ENCODE measurements at regions not wholly inside any gene's neighbourhood (a gene's known extent, or its start where the extent isn't known, plus 50 kb on each side); places are given as distances from the start of the nearest gene placed in this dataset.

- TF ChIP-seq EZH2 (IDR thresholded peaks at IDR 0.05; ENCODE audit: insufficient read depth, poor library complexity, severe bottlenecking) (no peak), EZH2phosphoT487 (IDR thresholded peaks at IDR 0.05; ENCODE audit: insufficient read depth, low read depth) (no peak)
Measured at GRCh38 chr12:126431767-126432166, 1366.5 kb downstream of the AACS start.

Measured in GM23248 (cell line).